Endothelial cell of umbilical vein (primary cell): ENCODE measurements at regions not wholly inside any gene's neighbourhood (a gene's known extent, or its start where the extent isn't known, plus 50 kb on each side); places are given as distances from the start of the nearest gene placed in this dataset.

Experiments used
- BruUV-seq: library from RNA; stranded (reverse); fragments of 400-500 nt; replicated peaks from 2 replicates; lab custom pipeline; 2021; lab: Mats Ljungman, UMichigan
- CTCF ChIA-PET: fragments of 300-600, 350-600 bp; sonication (Branson Sonifier 250); formaldehyde crosslinking; loops from one replicate; lab custom pipeline; 2021; ENCODE audit warnings: antibody characterized with exemption, inconsistent platforms; lab: Charles Lee
- POLR2A ChIA-PET: fragments of 300-600, 350-600 bp; sonication (Branson Sonifier 250); formaldehyde crosslinking; loops from one replicate; lab custom pipeline; 2021; ENCODE audit warnings: antibody characterized with exemption, inconsistent platforms; lab: Charles Lee
- DNase-seq: peaks from one replicate; pipeline ENCODE4 v3.0.0-alpha.2; 2011; ENCODE audit warnings: low read depth, low spot score
- FAIRE-seq: peaks from 2 replicates; lab custom pipeline; 2011; peaks lifted over from hg19 to GRCh38; lab: Jason Lieb, UNC
- H2AFZ ChIP-seq: 2 replicates; pipeline ENCODE4 v1.6.0; 2012; ENCODE audit warnings: low read depth, low read length, control low read depth, inconsistent platforms
- H3K27ac ChIP-seq: 2 replicates; pipeline ENCODE4 v1.5.1; 2011; ENCODE audit warnings: low read depth, mild to moderate bottlenecking, control low read depth, low read length, moderate library complexity; ENCODE audit not compliant: insufficient read depth
- H3K27me3 ChIP-seq, 2 experiments: 2 replicates each; pipeline versions ENCODE4 v1.6.0 to v1.6.1; 2011; ENCODE audit warnings: low read length in 2 of 2, mixed read lengths in 1 of 2; ENCODE audit not compliant: control insufficient read depth in 2 of 2, insufficient read depth in 2 of 2
- H3K36me3 ChIP-seq, 2 experiments: 2 replicates in 1 of 2; 3 replicates in 1 of 2; pipeline ENCODE4 v1.5.1; 2011; ENCODE audit warnings: low read length in 2 of 2, mild to moderate bottlenecking in 1 of 2, moderate library complexity in 1 of 2; ENCODE audit not compliant: control insufficient read depth in 2 of 2, insufficient read depth in 2 of 2; ENCODE audit errors: extremely low read depth in 1 of 2
- H3K4me1 ChIP-seq: 3 replicates; pipeline ENCODE4 v1.5.1; 2011; ENCODE audit warnings: mild to moderate bottlenecking, low read length; ENCODE audit not compliant: control insufficient read depth, insufficient read depth; ENCODE audit errors: extremely low read depth
- H3K4me2 ChIP-seq: 2 replicates; pipeline ENCODE4 v1.6.1; 2011; ENCODE audit warnings: low read length, control low read depth, mixed read lengths; ENCODE audit not compliant: insufficient read depth
- H3K4me3 ChIP-seq, 3 experiments: fragments of 200-600 bp in 1 of 3; sonication (generic), shearing (Covaris generic) in 1 of 3; replicated peaks in 1 of 3; 2 replicates each; pipeline ENCODE4 v1.5.1; 2011 to 2016; ENCODE audit warnings: control low read depth in 3 of 3, low read length in 3 of 3, mild to moderate bottlenecking in 2 of 3, inconsistent platforms in 1 of 3, low read depth in 1 of 3, moderate library complexity in 1 of 3; ENCODE audit not compliant: insufficient read depth in 1 of 3
- H3K79me2 ChIP-seq: 2 replicates; pipeline ENCODE4 v1.6.0; 2012; ENCODE audit warnings: low read length, inconsistent platforms; ENCODE audit not compliant: control insufficient read depth, insufficient read depth
- H3K9ac ChIP-seq: replicated peaks from 2 replicates; pipeline ENCODE3; 2011; ENCODE audit warnings: low read length, control low read depth; ENCODE audit not compliant: insufficient read depth; ENCODE audit errors: extremely low read depth
- H3K9me1 ChIP-seq: replicated peaks from 3 replicates; pipeline ENCODE4 v1.6.0; 2011; ENCODE audit warnings: mild to moderate bottlenecking, low read length; ENCODE audit not compliant: control insufficient read depth, insufficient read depth; ENCODE audit errors: extremely low read depth
- H3K9me3 ChIP-seq: replicated peaks from 2 replicates; pipeline ENCODE4 v1.5.1; 2012; ENCODE audit warnings: low read length, inconsistent platforms; ENCODE audit not compliant: control insufficient read depth, insufficient read depth
- H4K20me1 ChIP-seq: replicated peaks from 2 replicates; pipeline ENCODE3; 2011; ENCODE audit warnings: mild to moderate bottlenecking, low read length; ENCODE audit not compliant: control insufficient read depth, insufficient read depth; ENCODE audit errors: extremely low read depth
- CTCF ChIP-seq, 2 donors: IDR thresholded peaks; 1 replicate in 1 of 2; 2 replicates in 1 of 2; pipeline ENCODE4 v1.5.1; 2011; ENCODE audit warnings: low read length in 2 of 2, mild to moderate bottlenecking in 2 of 2, moderate library complexity in 2 of 2, control low read depth in 1 of 2, inconsistent platforms in 1 of 2, low read depth in 1 of 2; ENCODE audit not compliant: insufficient read depth in 1 of 2; ENCODE audit errors: extremely low read depth in 1 of 2
- FOS ChIP-seq: IDR thresholded peaks from 2 replicates; pipeline ENCODE4 v1.6.1; 2011; ENCODE audit warnings: mild to moderate bottlenecking, low read length, moderate library complexity, borderline replicate concordance; ENCODE audit not compliant: insufficient read depth
- JUN ChIP-seq: IDR thresholded peaks from 2 replicates; pipeline ENCODE4 v1.6.1; 2011; ENCODE audit warnings: borderline replicate concordance, low read depth; ENCODE audit not compliant: insufficient read length, insufficient read depth
- MAX ChIP-seq: IDR thresholded peaks from 2 replicates; pipeline ENCODE4 v1.6.1; 2011; ENCODE audit not compliant: insufficient read depth, insufficient read length
- MYC ChIP-seq: IDR thresholded peaks from one replicate; pipeline ENCODE4 v1.6.1; 2011; ENCODE audit warnings: mild to moderate bottlenecking, low read depth, low read length
- POLR2AphosphoS5 ChIP-seq: IDR thresholded peaks from 2 replicates; pipeline ENCODE4 v1.6.1; 2012; ENCODE audit warnings: low read depth, mild to moderate bottlenecking, control low read depth, low read length, moderate library complexity; ENCODE audit not compliant: insufficient read depth
- dilution Hi-C: fragments of 300-500 bp; cut with MboI; formaldehyde crosslinking; loops from one replicate; pipeline ENCODE4 v1.15.0; 2019; ENCODE audit warnings: low sequenced_read_pairs; ENCODE audit not compliant: extremely low pct_ligation_motif_present
- intact Hi-C: fragments of 100-400 bp; cut with micrococcal nuclease; formaldehyde crosslinking; loops from one replicate; pipeline ENCODE4 v1.10.0; 2022

- no peak overlapping the region for H3K9ac ChIP-seq
- FAIRE-seq = no peak
- H3K79me2 ChIP-seq = no peaks in the 10 kb centered on the region
- no peaks in the 10 kb centered on the region for H4K20me1 ChIP-seq
- POLR2A ChIA-PET = no interaction called here
- no peaks in the 10 kb centered on the region for H3K4me1 ChIP-seq
- no peak overlapping the region for H3K27ac ChIP-seq
- H3K9me3 ChIP-seq = no peaks in the 10 kb centered on the region
- no peak overlapping the region for H3K4me3 ChIP-seq
- intact Hi-C loops = no loop called here
- no peaks in the 10 kb centered on the region for H3K36me3 ChIP-seq
- no peak for DNase-seq
- no TSS peak for BruUV-seq
- H3K4me2 ChIP-seq = no peak overlapping the region
- no peaks in the 10 kb centered on the region for H3K9me1 ChIP-seq
- CTCF ChIA-PET = no interaction called here
- H2AFZ ChIP-seq = no peak overlapping the region
- TF ChIP-seq MYC (no peak), POLR2AphosphoS5 (no peak), JUN (no peak), MAX (no peak), FOS (no peak)
- H3K27me3 ChIP-seq = peaks cover 18 to 23% of the 10 kb centered on the region in 2 experiments
- dilution Hi-C loops = no loop called here
Observed at GRCh38 chr4:82045267-82045666, 328.5 kb downstream of the HNRNPD start.

GRCh38 chr4:82044141-82044993 lies 329.4 kb downstream of the HNRNPD start:
- POLR2A ChIA-PET = no interaction called here
- no peak overlapping the region for H3K4me3 ChIP-seq
- H3K4me1 ChIP-seq = no peaks in the 10 kb centered on the region
- no peaks in the 10 kb centered on the region for H3K9me1 ChIP-seq
- H3K9ac ChIP-seq = no peak overlapping the region
- H2AFZ ChIP-seq = no peak overlapping the region
- no peak for DNase-seq
- BruUV-seq = no TSS peak
- no peaks in the 10 kb centered on the region for H3K79me2 ChIP-seq
- dilution Hi-C loops (no loop called here), intact Hi-C loops (no loop called here)
- H3K27ac ChIP-seq = no peak overlapping the region
- no peaks in the 10 kb centered on the region for H4K20me1 ChIP-seq
- H3K9me3 ChIP-seq = no peaks in the 10 kb centered on the region
- no peaks in the 10 kb centered on the region for H3K36me3 ChIP-seq
- CTCF ChIA-PET = no interaction called here
- FAIRE-seq = no peak
- TF ChIP-seq MYC (no peak), JUN (no peak), CTCF (IDR thresholded peaks at IDR 0.05; ENCODE audit: extremely low read depth in 1 of 2, insufficient read depth in 1 of 2, low read depth in 1 of 2, low read length in 2 of 2) (no peak)
- H3K4me2 ChIP-seq = no peak overlapping the region
- peaks cover 18 to 23% of the 10 kb centered on the region in 2 experiments for H3K27me3 ChIP-seq
